ENCODE measurements at regions not wholly inside any gene's neighbourhood (a gene's known extent, or its start where the extent isn't known, plus 50 kb on each side); places are given as distances from the start of the nearest gene placed in this dataset.

DNA sequence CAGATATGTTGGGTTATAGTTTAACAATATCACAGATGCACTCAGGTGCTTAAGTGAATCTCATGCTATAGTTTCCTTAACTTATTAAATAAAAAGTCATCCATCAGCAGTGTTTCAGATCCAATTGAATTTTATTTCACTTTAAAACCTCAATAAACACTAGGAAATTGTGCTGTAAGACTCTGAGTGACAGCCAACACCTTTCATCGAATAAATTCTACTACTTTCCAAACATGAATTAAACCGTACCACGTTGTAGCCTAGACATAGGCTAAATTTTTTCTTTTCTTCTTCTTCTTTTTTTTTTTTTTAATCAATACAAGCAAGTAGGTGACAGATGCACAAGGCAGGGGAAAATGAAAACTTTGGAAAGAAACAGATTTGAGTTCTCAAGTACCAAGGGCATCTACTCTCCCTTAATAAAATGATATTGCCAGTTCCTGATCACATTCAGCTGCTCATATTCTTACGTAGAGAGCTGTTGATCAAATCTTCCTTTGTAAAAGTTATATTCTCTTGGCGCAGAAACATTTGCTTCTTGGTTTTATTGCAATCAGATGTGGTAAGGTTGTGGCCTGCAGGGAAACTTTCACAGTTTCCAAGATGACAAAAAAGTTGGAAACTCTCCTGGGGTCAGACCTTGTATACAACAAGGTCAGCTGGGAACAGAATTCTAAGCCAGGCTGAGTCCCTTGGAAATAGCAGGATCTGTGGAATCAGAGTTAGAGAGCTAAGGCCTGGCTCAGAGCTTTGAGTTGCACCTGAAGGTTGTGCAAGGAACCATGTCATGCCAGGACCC, 147.7 kb downstream of the CD47 start:
- TF ChIP-seq CTCF (IDR thresholded peaks at IDR 0.05) (no peak), POLR2AphosphoS5 (IDR thresholded peaks at IDR 0.05; ENCODE audit: low read depth, low read length) (no peak), EZH2phosphoT487 (IDR thresholded peaks at IDR 0.05; ENCODE audit: borderline replicate concordance, low read depth) (no peak), ZBTB33 (IDR thresholded peaks at IDR 0.05; ENCODE audit: borderline replicate concordance, low read depth) (no peak)

Measured in SK-N-SH (cell line).